Vagina (tissue), 2 donors: ENCODE measurements at regions not wholly inside any gene's neighbourhood (a gene's known extent, or its start where the extent isn't known, plus 50 kb on each side); places are given as distances from the start of the nearest gene placed in this dataset.

Source experiments
- POLR2A ChIP-seq, 2 donors: fragments of 450-650 bp; IDR thresholded peaks; one replicate each; pipeline ENCODE4 v1.6.1; 2017; ENCODE audit warnings: antibody characterized with exemption in 2 of 2, mild to moderate bottlenecking in 2 of 2, moderate library complexity in 2 of 2
- TF ChIP-seq, protein P1 (sequence below), 3 experiments: fragments of 450-650 bp in 2 of 3; fragments of 200-600 bp in 1 of 3; sonication (generic) in 1 of 3; IDR thresholded peaks; one replicate each; pipeline ENCODE4 v1.5.1; 2017 to 2019; ENCODE audit warnings: antibody characterized with exemption in 3 of 3, mild to moderate bottlenecking in 2 of 3, moderate library complexity in 2 of 3

DNA sequence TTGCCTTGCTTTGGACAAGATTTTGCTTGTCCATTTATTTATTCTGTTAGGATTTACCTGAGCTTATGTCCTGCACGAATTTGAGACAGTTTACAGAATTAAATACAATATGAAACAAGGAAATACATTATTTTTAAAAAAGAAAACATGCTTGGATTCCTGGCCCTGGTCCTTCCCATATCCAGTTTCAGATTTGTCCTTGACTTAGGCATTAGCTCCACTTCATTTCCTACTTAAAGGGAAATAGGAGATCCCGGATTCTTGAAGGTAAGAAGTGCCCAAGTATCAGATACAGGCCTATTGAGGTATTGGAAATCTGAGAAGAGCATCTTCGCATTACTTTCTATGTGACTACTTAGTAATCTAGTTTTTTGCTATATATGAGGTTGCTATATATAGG lies 672.0 kb downstream of the SI start:
- TF ChIP-seq, protein P1, sequence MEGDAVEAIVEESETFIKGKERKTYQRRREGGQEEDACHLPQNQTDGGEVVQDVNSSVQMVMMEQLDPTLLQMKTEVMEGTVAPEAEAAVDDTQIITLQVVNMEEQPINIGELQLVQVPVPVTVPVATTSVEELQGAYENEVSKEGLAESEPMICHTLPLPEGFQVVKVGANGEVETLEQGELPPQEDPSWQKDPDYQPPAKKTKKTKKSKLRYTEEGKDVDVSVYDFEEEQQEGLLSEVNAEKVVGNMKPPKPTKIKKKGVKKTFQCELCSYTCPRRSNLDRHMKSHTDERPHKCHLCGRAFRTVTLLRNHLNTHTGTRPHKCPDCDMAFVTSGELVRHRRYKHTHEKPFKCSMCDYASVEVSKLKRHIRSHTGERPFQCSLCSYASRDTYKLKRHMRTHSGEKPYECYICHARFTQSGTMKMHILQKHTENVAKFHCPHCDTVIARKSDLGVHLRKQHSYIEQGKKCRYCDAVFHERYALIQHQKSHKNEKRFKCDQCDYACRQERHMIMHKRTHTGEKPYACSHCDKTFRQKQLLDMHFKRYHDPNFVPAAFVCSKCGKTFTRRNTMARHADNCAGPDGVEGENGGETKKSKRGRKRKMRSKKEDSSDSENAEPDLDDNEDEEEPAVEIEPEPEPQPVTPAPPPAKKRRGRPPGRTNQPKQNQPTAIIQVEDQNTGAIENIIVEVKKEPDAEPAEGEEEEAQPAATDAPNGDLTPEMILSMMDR (IDR thresholded peaks at IDR 0.05), result no peak
- TF ChIP-seq POLR2A (IDR thresholded peaks at IDR 0.05), result no peak
